Right renal pelvis (tissue), 4 donors: ENCODE measurements at regions not wholly inside any gene's neighbourhood (a gene's known extent, or its start where the extent isn't known, plus 50 kb on each side); places are given as distances from the start of the nearest gene placed in this dataset.

ENCODE experiments used
- DNase-seq, 4 donors: peaks; one replicate each; pipeline ENCODE4 v3.0.0-alpha.2; 2013; ENCODE audit warnings: low read depth in 4 of 4, low spot score in 3 of 4, missing footprints in 1 of 4

GRCh38 chr7:120097020-120097419 is 176.0 kb upstream of the KCND2 start:
- DNase-seq: no peak

- DNase-seq: no peak
Measured at GRCh38 chr7:120097774-120098173, 175.2 kb upstream of the KCND2 start.

- no peak for DNase-seq
Measured at GRCh38 chr7:120108376-120108775, 164.6 kb upstream of the KCND2 start.

GRCh38 chr7:120110169-120110568 is 162.8 kb upstream of the KCND2 start:
- no peak for DNase-seq

GRCh38 chr7:120114626-120115025 is 158.3 kb upstream of the KCND2 start:
- DNase-seq: no peak

- DNase-seq: no peak
Measured at GRCh38 chr7:120123528-120123927, 149.4 kb upstream of the KCND2 start.

GRCh38 chr7:120131096-120131839 is 141.7 kb upstream of the KCND2 start:
- DNase-seq: no peak

GRCh38 chr7:120138497-120138896 is 134.5 kb upstream of the KCND2 start:
- no peak for DNase-seq

GRCh38 chr7:120156476-120156875 is 116.5 kb upstream of the KCND2 start:
- no peak for DNase-seq

GRCh38 chr7:120160166-120160565 is 112.8 kb upstream of the KCND2 start:
- DNase-seq: no peak

- no peak for DNase-seq
Measured at GRCh38 chr7:120163449-120163848, 109.5 kb upstream of the KCND2 start.

GRCh38 chr7:120165227-120165626 is 107.7 kb upstream of the KCND2 start:
- no peak for DNase-seq

GRCh38 chr7:120168066-120168465 is 104.9 kb upstream of the KCND2 start:
- DNase-seq: no peak

GRCh38 chr7:120169996-120170783 is 102.8 kb upstream of the KCND2 start:
- DNase-seq: no peak

GRCh38 chr7:120170834-120171233 is 102.1 kb upstream of the KCND2 start:
- DNase-seq: no peak

GRCh38 chr7:120171406-120171805 is 101.6 kb upstream of the KCND2 start:
- DNase-seq: no peak

GRCh38 chr7:120180221-120180620 is 92.8 kb upstream of the KCND2 start:
- no peak for DNase-seq

- DNase-seq: no peak
Measured at GRCh38 chr7:120181499-120181898, 91.5 kb upstream of the KCND2 start.

GRCh38 chr7:120184866-120185265 is 88.1 kb upstream of the KCND2 start:
- no peak for DNase-seq

GRCh38 chr7:120185940-120186682 is 86.9 kb upstream of the KCND2 start:
- DNase-seq: no peak

- no peak for DNase-seq
Measured at GRCh38 chr7:120186688-120187087, 86.3 kb upstream of the KCND2 start.
